ENCODE measurements at regions not wholly inside any gene's neighbourhood (a gene's known extent, or its start where the extent isn't known, plus 50 kb on each side); places are given as distances from the start of the nearest gene placed in this dataset.

DNA sequence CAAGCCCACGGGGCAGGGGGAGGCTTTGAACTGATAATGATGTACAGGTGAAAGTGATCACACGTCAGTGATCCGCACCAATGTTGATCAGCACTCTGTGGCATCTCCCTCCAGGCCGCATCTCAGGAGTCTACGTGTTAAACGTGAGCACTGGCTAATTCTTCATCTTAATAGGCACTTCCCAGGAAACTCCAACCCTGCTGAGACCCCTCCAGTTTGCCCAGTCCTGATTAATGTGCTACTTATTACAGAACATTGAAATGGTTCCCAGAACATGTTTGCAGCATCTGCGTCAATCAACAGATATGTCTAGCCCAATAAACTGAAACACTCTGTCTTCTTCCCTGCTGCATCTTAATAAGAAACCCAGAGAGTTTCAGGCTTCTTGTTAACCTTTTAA, 298.4 kb downstream of the DEPDC1B start:
- Histone ChIP-seq H3K4me1 (ENCODE audit: control insufficient read depth in 1 of 2, extremely low read depth in 1 of 2, insufficient read depth in 2 of 2, low read length in 2 of 2) (no peaks in the 10 kb centered on the region), H3K27me3 (replicated peaks in 1 of 2; ENCODE audit: control insufficient read depth in 2 of 2, extremely low read depth in 1 of 2, insufficient read depth in 2 of 2, low read length in 1 of 2) (no peaks in the 10 kb centered on the region), H3K27ac (ENCODE audit: low read length) (no peak overlapping the region), H3K4me3 (ENCODE audit: control insufficient read depth in 1 of 2, extremely low read depth in 1 of 2, low read length in 1 of 2) (no peak overlapping the region), H3K9me3 (no peaks in the 10 kb centered on the region), H3K36me3 (ENCODE audit: control insufficient read depth in 2 of 2, extremely low read depth in 1 of 2, insufficient read depth in 1 of 2, low read length in 1 of 2) (no peaks in the 10 kb centered on the region)
- H3K9me3 Mint-ChIP-seq: peaks cover 0 to 5% (median 0%) of the 10 kb centered on the region in 3 donors
- no peak for DNase-seq
- no peaks in the 10 kb centered on the region for H3K4me1 Mint-ChIP-seq
- 77% methylated on average over 4 of the region's 7 CpGs for WGBS (ENCODE audit: insufficient coverage)
- no peaks in the 10 kb centered on the region for H3K36me3 Mint-ChIP-seq
- ChIA-PET POLR2A (no interaction called here), CTCF (no interaction called here)
- H3K27ac Mint-ChIP-seq: no peak overlapping the region
- no peaks in the 10 kb centered on the region for H3K27me3 Mint-ChIP-seq
- H3K4me3 Mint-ChIP-seq: no peak overlapping the region
- no peak for ATAC-seq (replicated peaks in 1 of 4)

DNA sequence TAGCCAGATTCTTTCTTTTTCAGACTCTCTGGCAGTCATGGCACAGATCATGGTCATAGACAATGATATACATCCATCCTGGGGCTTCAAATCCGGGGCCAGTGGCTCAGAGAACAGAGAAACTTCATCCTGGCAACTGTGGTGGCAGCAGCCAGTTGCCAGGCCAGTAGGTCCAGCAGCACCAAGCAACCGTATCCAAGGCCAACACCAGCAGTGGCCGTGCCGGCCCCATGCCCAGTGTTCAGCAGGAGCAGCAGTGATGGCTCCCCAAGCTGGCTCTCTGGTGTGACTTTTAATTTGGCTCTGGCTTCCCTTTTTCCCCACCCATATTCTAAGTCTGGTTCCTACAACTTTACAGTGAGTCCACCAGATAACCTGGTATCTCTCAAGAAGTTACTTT, 300.5 kb downstream of the DEPDC1B start:
- peaks cover 0 to 5% (median 0%) of the 10 kb centered on the region in 3 donors for H3K9me3 Mint-ChIP-seq
- Histone ChIP-seq H3K4me3 (ENCODE audit: control insufficient read depth in 1 of 2, extremely low read depth in 1 of 2, low read length in 1 of 2) (no peak overlapping the region), H3K4me1 (ENCODE audit: control insufficient read depth in 1 of 2, extremely low read depth in 1 of 2, insufficient read depth in 2 of 2, low read length in 2 of 2) (no peaks in the 10 kb centered on the region), H3K9me3 (no peaks in the 10 kb centered on the region), H3K27me3 (replicated peaks in 1 of 2; ENCODE audit: control insufficient read depth in 2 of 2, extremely low read depth in 1 of 2, insufficient read depth in 2 of 2, low read length in 1 of 2) (no peaks in the 10 kb centered on the region), H3K27ac (ENCODE audit: low read length) (no peak overlapping the region), H3K36me3 (ENCODE audit: control insufficient read depth in 2 of 2, extremely low read depth in 1 of 2, insufficient read depth in 1 of 2, low read length in 1 of 2) (no peaks in the 10 kb centered on the region)
- ChIA-PET CTCF (no interaction called here), POLR2A (no interaction called here)
- 83% methylated on average over 4 of the region's 4 CpGs for WGBS (ENCODE audit: insufficient coverage)
- H3K4me3 Mint-ChIP-seq: no peak overlapping the region
- DNase-seq (no peak), ATAC-seq (replicated peaks in 1 of 4) (no peak)
- no peaks in the 10 kb centered on the region for H3K36me3 Mint-ChIP-seq
- no peaks in the 10 kb centered on the region for H3K4me1 Mint-ChIP-seq
- H3K27ac Mint-ChIP-seq: no peak overlapping the region
- H3K27me3 Mint-ChIP-seq: no peaks in the 10 kb centered on the region

DNA sequence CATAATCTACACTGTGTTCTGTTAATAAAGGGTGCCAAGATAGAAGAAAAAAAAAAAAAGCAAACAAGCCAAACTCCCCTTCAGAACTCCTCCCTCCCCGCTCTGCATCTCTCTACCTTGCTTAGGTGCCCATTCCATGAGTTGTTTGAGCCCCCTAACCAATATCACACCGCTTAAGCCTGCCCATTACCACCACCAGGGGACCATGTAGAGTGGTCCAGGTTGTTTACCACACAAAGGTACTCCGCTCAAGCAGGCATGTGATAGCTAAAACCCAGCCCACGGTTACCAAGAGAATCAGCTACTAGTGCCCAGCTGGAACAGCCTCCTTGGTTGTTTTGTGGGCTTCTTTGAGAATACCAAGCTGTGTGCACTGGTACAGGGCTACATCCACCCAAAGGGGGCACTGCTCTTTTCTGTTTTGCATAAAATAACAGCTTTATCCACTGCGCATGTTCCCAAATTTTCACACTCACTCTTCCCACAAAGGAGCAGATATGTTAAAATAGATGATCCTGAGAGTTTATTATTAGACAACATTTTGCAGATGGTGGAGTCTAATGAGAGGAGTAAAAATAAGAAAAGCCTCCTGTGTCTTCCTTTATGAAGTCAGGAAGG, 304.1 kb downstream of the DEPDC1B start:
- no peaks in the 10 kb centered on the region for H3K36me3 ChIP-seq (ENCODE audit: control insufficient read depth in 2 of 2, extremely low read depth in 1 of 2, insufficient read depth in 1 of 2, low read length in 1 of 2)
- no peak overlapping the region for H3K4me3 ChIP-seq (ENCODE audit: control insufficient read depth in 1 of 2, extremely low read depth in 1 of 2, low read length in 1 of 2)
- Mint-ChIP-seq H3K4me1 (no peaks in the 10 kb centered on the region), H3K9me3 (peaks cover 0 to 5% (median 0%) of the 10 kb centered on the region in 3 donors), H3K4me3 (no peak overlapping the region), H3K36me3 (no peaks in the 10 kb centered on the region), H3K27ac (no peak overlapping the region), H3K27me3 (no peaks in the 10 kb centered on the region)
- no peak for ATAC-seq (replicated peaks in 1 of 4)
- no peak overlapping the region for H3K27ac ChIP-seq (ENCODE audit: low read length)
- POLR2A ChIA-PET: no interaction called here
- no peaks in the 10 kb centered on the region for H3K4me1 ChIP-seq (ENCODE audit: control insufficient read depth in 1 of 2, extremely low read depth in 1 of 2, insufficient read depth in 2 of 2, low read length in 2 of 2)
- CTCF ChIA-PET: no interaction called here
- DNase-seq: no peak
- no peaks in the 10 kb centered on the region for H3K27me3 ChIP-seq (replicated peaks in 1 of 2; ENCODE audit: control insufficient read depth in 2 of 2, extremely low read depth in 1 of 2, insufficient read depth in 2 of 2, low read length in 1 of 2)
- no peaks in the 10 kb centered on the region for H3K9me3 ChIP-seq
- 90% methylated on average over 2 of the region's 5 CpGs for WGBS (ENCODE audit: insufficient coverage)

DNA sequence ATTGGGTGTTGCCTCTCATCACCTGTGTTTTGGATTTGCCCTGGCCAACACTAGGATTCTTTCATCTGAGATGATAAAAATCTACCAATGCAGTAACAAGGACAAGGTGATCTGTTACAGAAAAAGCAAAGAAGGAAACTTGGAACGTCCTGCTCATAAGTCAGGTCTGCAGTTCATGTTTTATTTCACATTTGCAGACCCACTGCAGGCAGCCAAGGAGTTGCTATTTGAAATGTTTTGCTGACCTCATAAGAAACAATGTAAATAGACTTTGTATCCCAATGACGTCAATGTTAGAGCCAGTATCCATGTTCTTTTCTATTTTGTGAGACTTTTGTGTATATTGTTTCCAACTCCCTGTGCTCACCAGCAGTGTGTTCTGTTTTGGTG, 312.9 kb downstream of the DEPDC1B start:
- Mint-ChIP-seq H3K27me3 (no peaks in the 10 kb centered on the region), H3K4me3 (no peak overlapping the region), H3K4me1 (no peaks in the 10 kb centered on the region), H3K27ac (no peak overlapping the region), H3K36me3 (no peaks in the 10 kb centered on the region), H3K9me3 (peaks cover 0 to 10% (median 0%) of the 10 kb centered on the region in 3 donors)
- ATAC-seq (replicated peaks in 1 of 4): no peak
- no peaks in the 10 kb centered on the region for H3K4me1 ChIP-seq (ENCODE audit: control insufficient read depth in 1 of 2, extremely low read depth in 1 of 2, insufficient read depth in 2 of 2, low read length in 2 of 2)
- ChIA-PET CTCF (no interaction called here), POLR2A (no interaction called here)
- no peaks in the 10 kb centered on the region for H3K36me3 ChIP-seq (ENCODE audit: control insufficient read depth in 2 of 2, extremely low read depth in 1 of 2, insufficient read depth in 1 of 2, low read length in 1 of 2)
- no peak overlapping the region for H3K4me3 ChIP-seq (ENCODE audit: control insufficient read depth in 1 of 2, extremely low read depth in 1 of 2, low read length in 1 of 2)
- H3K9me3 ChIP-seq: no peaks in the 10 kb centered on the region
- DNase-seq: no peak
- 45% methylated on average over 1 of the region's 2 CpGs for WGBS (ENCODE audit: insufficient coverage)
- H3K27ac ChIP-seq (ENCODE audit: low read length): no peak overlapping the region
- H3K27me3 ChIP-seq (replicated peaks in 1 of 2; ENCODE audit: control insufficient read depth in 2 of 2, extremely low read depth in 1 of 2, insufficient read depth in 2 of 2, low read length in 1 of 2): no peaks in the 10 kb centered on the region

DNA sequence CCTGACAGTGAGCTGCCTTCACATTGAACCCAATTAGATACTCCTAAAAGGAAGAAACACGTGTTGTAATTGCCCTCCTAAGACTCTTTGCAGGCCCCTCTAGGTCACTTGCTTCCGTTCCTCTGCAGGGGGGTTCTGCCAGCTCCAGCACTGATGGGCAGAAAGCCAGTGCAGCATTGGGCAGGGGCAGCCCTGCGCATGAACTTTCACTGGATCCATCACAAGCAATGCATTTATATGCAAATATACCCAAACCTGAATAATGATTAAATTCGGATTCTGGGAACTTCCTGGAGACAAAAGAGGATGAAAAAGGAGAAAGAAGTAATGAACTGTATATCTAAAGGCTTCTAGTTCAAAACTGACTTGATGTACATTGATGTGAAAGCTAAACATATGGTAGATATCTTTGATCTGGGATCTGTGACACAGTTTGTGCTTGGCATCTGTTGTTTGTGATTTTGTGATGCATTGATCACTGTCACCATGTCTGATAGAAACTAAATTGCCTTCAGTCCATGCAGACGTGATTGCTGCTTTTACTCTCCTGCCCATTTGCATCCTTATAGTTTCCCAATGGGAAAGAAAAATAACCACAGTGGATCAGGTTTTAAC, 313.4 kb downstream of the DEPDC1B start:
- no peaks in the 10 kb centered on the region for H3K9me3 ChIP-seq
- H3K27ac ChIP-seq (ENCODE audit: low read length): no peak overlapping the region
- Mint-ChIP-seq H3K27ac (no peak overlapping the region), H3K9me3 (peaks cover 0 to 10% (median 0%) of the 10 kb centered on the region in 3 donors), H3K4me3 (no peak overlapping the region), H3K4me1 (no peaks in the 10 kb centered on the region), H3K36me3 (no peaks in the 10 kb centered on the region), H3K27me3 (no peaks in the 10 kb centered on the region)
- no peaks in the 10 kb centered on the region for H3K27me3 ChIP-seq (replicated peaks in 1 of 2; ENCODE audit: control insufficient read depth in 2 of 2, extremely low read depth in 1 of 2, insufficient read depth in 2 of 2, low read length in 1 of 2)
- 42% methylated on average over 2 of the region's 5 CpGs for WGBS (ENCODE audit: insufficient coverage)
- DNase-seq (no peak), ATAC-seq (replicated peaks in 1 of 4) (no peak)
- no peaks in the 10 kb centered on the region for H3K36me3 ChIP-seq (ENCODE audit: control insufficient read depth in 2 of 2, extremely low read depth in 1 of 2, insufficient read depth in 1 of 2, low read length in 1 of 2)
- no peak overlapping the region for H3K4me3 ChIP-seq (ENCODE audit: control insufficient read depth in 1 of 2, extremely low read depth in 1 of 2, low read length in 1 of 2)
- POLR2A ChIA-PET: no interaction called here
- CTCF ChIA-PET: no interaction called here
- H3K4me1 ChIP-seq (ENCODE audit: control insufficient read depth in 1 of 2, extremely low read depth in 1 of 2, insufficient read depth in 2 of 2, low read length in 2 of 2): no peaks in the 10 kb centered on the region

DNA sequence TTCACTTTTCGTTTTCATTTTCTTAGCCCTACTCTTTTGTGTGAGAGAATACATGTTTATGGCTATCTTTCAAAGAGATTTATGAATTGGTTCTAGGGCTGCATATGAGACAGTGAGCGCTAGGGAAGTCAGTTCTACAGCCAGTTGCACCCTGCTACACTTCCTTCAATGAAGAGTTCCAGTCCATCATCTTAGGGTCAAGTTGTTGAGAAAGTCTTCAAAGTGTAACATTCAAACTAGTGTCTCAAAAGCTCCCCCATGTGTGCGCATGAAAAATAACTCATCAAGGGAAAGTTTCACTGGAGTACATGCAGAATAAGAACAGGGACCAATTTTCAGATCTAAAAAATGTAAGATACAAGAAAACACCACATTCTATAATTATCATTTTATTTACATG, 317.2 kb downstream of the DEPDC1B start:
- ChIA-PET POLR2A (no interaction called here), CTCF (no interaction called here)
- no peaks in the 10 kb centered on the region for H3K27me3 Mint-ChIP-seq
- WGBS (ENCODE audit: insufficient coverage): no CpG with 5 or more reads among the region's 3 CpGs
- no peak for ATAC-seq (replicated peaks in 1 of 4)
- Histone ChIP-seq H3K9me3 (no peaks in the 10 kb centered on the region), H3K4me3 (ENCODE audit: control insufficient read depth in 1 of 2, extremely low read depth in 1 of 2, low read length in 1 of 2) (no peak overlapping the region), H3K36me3 (ENCODE audit: control insufficient read depth in 2 of 2, extremely low read depth in 1 of 2, insufficient read depth in 1 of 2, low read length in 1 of 2) (no peaks in the 10 kb centered on the region), H3K27ac (ENCODE audit: low read length) (no peak overlapping the region), H3K27me3 (replicated peaks in 1 of 2; ENCODE audit: control insufficient read depth in 2 of 2, extremely low read depth in 1 of 2, insufficient read depth in 2 of 2, low read length in 1 of 2) (no peaks in the 10 kb centered on the region), H3K4me1 (ENCODE audit: control insufficient read depth in 1 of 2, extremely low read depth in 1 of 2, insufficient read depth in 2 of 2, low read length in 2 of 2) (no peaks in the 10 kb centered on the region)
- H3K4me3 Mint-ChIP-seq: no peak overlapping the region
- H3K27ac Mint-ChIP-seq: no peak overlapping the region
- no peak for DNase-seq
- H3K36me3 Mint-ChIP-seq: no peaks in the 10 kb centered on the region
- H3K9me3 Mint-ChIP-seq: peaks cover 0 to 10% (median 0%) of the 10 kb centered on the region in 3 donors
- no peaks in the 10 kb centered on the region for H3K4me1 Mint-ChIP-seq

DNA sequence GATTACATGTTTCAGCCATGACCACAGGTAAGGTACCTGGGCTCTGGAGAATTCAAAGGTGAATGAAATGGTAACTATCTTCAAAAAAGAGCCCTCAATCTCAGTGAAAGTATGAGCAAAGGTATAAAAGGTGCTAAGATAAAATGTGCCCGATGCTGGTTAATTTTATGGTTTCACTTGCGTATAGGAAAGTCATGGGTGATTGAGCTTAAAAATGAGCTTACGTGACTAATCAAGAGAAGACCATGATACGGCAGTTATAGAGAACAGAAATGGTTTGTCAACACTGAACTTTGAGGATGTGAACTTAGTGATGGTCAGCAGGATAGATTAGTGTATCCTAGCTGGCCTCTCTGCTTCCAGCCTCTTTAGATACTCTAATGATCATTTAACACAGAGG, 320.1 kb downstream of the DEPDC1B start:
- DNase-seq: no peak
- Mint-ChIP-seq H3K4me1 (no peaks in the 10 kb centered on the region), H3K27ac (no peak overlapping the region), H3K27me3 (peaks cover 0 to 5% of the 10 kb centered on the region in 2 donors), H3K9me3 (peaks cover 0 to 15% (median 4%) of the 10 kb centered on the region in 3 donors), H3K4me3 (no peak overlapping the region), H3K36me3 (no peaks in the 10 kb centered on the region)
- no peaks in the 10 kb centered on the region for H3K9me3 ChIP-seq
- H3K27ac ChIP-seq (ENCODE audit: low read length): no peak overlapping the region
- 96% methylated on average over 3 of the region's 4 CpGs for WGBS (ENCODE audit: insufficient coverage)
- ChIA-PET POLR2A (no interaction called here), CTCF (no interaction called here)
- H3K4me1 ChIP-seq (ENCODE audit: control insufficient read depth in 1 of 2, extremely low read depth in 1 of 2, insufficient read depth in 2 of 2, low read length in 2 of 2): no peaks in the 10 kb centered on the region
- H3K36me3 ChIP-seq (ENCODE audit: control insufficient read depth in 2 of 2, extremely low read depth in 1 of 2, insufficient read depth in 1 of 2, low read length in 1 of 2): no peaks in the 10 kb centered on the region
- ATAC-seq (replicated peaks in 1 of 4): no peak
- no peaks in the 10 kb centered on the region for H3K27me3 ChIP-seq (replicated peaks in 1 of 2; ENCODE audit: control insufficient read depth in 2 of 2, extremely low read depth in 1 of 2, insufficient read depth in 2 of 2, low read length in 1 of 2)
- no peak overlapping the region for H3K4me3 ChIP-seq (ENCODE audit: control insufficient read depth in 1 of 2, extremely low read depth in 1 of 2, low read length in 1 of 2)
